ENCODE measurements at regions not wholly inside any gene's neighbourhood (a gene's known extent, or its start where the extent isn't known, plus 50 kb on each side); places are given as distances from the start of the nearest gene placed in this dataset.
"Not testable (repeated sequence)": the region's sequence is repeated elsewhere in the genome, so short reads cannot be mapped to it uniquely, and the experiment has no call there.

- no peak for DNase-seq
These were observed 66.0 kb downstream of the KBTBD8 start for GRCh38 chr3:67064105-67064504.

- no peak for DNase-seq
These were observed 69.1 kb downstream of the KBTBD8 start for GRCh38 chr3:67067251-67067650.

- not testable (repeated sequence) for DNase-seq
These were observed 74.5 kb downstream of the KBTBD8 start for GRCh38 chr3:67072640-67073039.

- DNase-seq: no peak
These were observed 75.7 kb downstream of the KBTBD8 start for GRCh38 chr3:67073812-67074211.

GRCh38 chr3:67075295-67075694 is 77.2 kb downstream of the KBTBD8 start:
- DNase-seq: no peak

- DNase-seq: no peak
These were observed 78.5 kb downstream of the KBTBD8 start for GRCh38 chr3:67076607-67077006.

GRCh38 chr3:67077656-67078055 is 79.5 kb downstream of the KBTBD8 start:
- DNase-seq: no peak

- no peak for DNase-seq
These were observed 84.5 kb downstream of the KBTBD8 start for GRCh38 chr3:67082533-67083024.

GRCh38 chr3:67083277-67083676 is 85.2 kb downstream of the KBTBD8 start:
- peak; percentile 62 for DNase-seq

GRCh38 chr3:67087788-67088187 is 89.7 kb downstream of the KBTBD8 start:
- DNase-seq: no peak

- DNase-seq: no peak
These were observed 92.4 kb downstream of the KBTBD8 start for GRCh38 chr3:67090474-67090873.

GRCh38 chr3:67093305-67093704 is 95.2 kb downstream of the KBTBD8 start:
- no peak for DNase-seq

- no peak for DNase-seq
These were observed 96.1 kb downstream of the KBTBD8 start for GRCh38 chr3:67094167-67094566.

GRCh38 chr3:67094774-67095173 is 96.7 kb downstream of the KBTBD8 start:
- DNase-seq: no peak

- no peak for DNase-seq
These were observed 106.3 kb downstream of the KBTBD8 start for GRCh38 chr3:67104388-67104787.

- no peak for DNase-seq
These were observed 108.8 kb downstream of the KBTBD8 start for GRCh38 chr3:67106874-67107273.

GRCh38 chr3:67109651-67110204 is 111.6 kb downstream of the KBTBD8 start:
- DNase-seq: peak; percentile 17

- DNase-seq: peak; percentile 77
These were observed 115.8 kb downstream of the KBTBD8 start for GRCh38 chr3:67113802-67114407.

GRCh38 chr3:67118122-67118521 is 120.0 kb downstream of the KBTBD8 start:
- DNase-seq: no peak

- DNase-seq: no peak
These were observed 120.5 kb downstream of the KBTBD8 start for GRCh38 chr3:67118635-67119034.

- no peak for DNase-seq
These were observed 125.8 kb downstream of the KBTBD8 start for GRCh38 chr3:67123914-67124313.

- DNase-seq: no peak
These were observed 129.1 kb downstream of the KBTBD8 start for GRCh38 chr3:67127254-67127653.

GRCh38 chr3:67142432-67142831 is 144.3 kb downstream of the KBTBD8 start:
- no peak for DNase-seq

GRCh38 chr3:67145738-67146137 is 147.6 kb downstream of the KBTBD8 start:
- no peak for DNase-seq

GRCh38 chr3:67154429-67154828 is 156.3 kb downstream of the KBTBD8 start:
- no peak for DNase-seq
